HG02885 (cell line): ENCODE measurements at regions not wholly inside any gene's neighbourhood (a gene's known extent, or its start where the extent isn't known, plus 50 kb on each side); places are given as distances from the start of the nearest gene placed in this dataset.

Source experiments
- ATAC-seq: cut with Tn5 transposase; IDR thresholded peaks from one replicate; pipeline ENCODE4 v1.9.1; 2021; ENCODE audit warnings: mild to moderate bottlenecking; ENCODE audit not compliant: unreplicated experiment, poor library complexity

- ATAC-seq, result no peak
These were observed 138.3 kb upstream of the KAZN start for GRCh38 chr1:14460173-14460572.

- no peak for ATAC-seq
These were observed 135.6 kb upstream of the KAZN start for GRCh38 chr1:14462851-14463250.

DNA sequence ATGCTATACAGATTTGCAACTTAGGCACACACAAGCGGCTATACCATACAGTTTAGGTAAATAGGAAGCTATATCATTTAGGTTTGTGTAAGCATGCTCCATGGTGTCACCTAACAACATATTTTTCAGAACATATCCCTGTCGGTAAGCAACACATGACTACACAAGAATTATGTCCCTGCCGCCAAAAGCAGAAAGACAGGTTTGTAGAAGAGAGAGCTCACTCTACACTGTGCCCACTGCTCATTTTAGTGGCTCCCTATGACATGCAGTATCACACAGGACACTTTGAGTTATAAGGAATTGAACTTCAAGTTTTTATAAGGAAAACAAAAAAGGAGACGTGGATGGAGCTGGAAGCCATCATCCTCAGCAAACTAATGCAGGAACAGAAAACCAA is 132.5 kb upstream of the KAZN start:
- no peak for ATAC-seq

GRCh38 chr1:14467112-14467511 is 131.4 kb upstream of the KAZN start:
- no peak for ATAC-seq

DNA sequence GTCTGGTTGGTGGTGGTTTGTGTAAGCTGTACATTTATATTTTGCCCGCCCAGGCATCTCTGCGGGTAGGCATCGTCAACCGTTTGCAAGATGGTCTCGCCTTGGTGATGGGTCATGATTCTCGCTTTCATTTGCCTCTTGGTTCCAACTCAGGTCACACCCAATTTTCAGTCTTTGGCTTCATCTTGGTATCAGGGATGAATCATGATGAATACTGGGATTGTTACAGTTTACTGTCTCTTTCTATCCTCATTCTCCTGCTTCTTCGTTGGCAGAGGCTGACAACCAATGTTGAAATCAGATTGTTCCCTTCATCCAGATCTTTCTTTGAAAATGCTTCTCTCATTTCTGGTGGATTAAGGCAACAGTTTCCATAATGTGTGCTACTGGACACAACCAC is 129.7 kb upstream of the KAZN start:
- ATAC-seq, result no peak

DNA sequence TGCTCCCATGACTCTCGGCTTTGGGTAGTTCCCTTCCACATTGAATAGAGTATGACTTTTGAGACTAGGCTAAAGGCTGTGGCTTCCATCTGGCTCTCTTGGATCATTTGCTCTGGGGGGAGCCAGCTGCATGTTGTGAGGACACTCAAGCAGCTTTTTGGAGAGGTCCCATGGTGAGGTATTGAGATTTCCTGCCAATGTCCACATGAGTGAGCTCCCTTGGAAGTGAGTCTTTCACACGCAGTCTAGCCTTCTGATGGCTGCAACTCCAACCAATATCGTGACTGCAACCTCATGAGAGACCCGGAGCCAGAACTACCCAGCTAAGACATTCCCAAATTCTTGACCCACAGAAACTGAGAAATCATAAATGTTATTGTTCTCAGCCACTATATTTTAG is 127.7 kb upstream of the KAZN start:
- ATAC-seq, result no peak

DNA sequence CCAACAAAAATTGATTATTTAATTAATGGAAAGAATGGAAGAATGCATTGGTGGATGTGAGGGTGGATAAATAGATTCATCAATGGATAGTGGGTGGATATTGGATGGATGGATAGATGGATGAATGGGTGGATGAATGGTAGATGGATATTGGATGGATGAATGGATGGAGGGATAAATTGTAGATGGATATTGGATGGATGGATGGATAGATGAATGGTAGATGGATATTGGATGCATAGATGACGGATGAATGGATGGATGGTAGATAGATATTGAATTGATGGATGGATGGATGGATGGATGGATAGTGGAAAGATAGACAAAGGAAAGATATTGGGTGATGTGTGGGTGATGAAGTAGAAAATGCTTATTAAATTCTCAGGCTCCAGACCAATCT is 123.6 kb upstream of the KAZN start:
- ATAC-seq, result no peak

DNA sequence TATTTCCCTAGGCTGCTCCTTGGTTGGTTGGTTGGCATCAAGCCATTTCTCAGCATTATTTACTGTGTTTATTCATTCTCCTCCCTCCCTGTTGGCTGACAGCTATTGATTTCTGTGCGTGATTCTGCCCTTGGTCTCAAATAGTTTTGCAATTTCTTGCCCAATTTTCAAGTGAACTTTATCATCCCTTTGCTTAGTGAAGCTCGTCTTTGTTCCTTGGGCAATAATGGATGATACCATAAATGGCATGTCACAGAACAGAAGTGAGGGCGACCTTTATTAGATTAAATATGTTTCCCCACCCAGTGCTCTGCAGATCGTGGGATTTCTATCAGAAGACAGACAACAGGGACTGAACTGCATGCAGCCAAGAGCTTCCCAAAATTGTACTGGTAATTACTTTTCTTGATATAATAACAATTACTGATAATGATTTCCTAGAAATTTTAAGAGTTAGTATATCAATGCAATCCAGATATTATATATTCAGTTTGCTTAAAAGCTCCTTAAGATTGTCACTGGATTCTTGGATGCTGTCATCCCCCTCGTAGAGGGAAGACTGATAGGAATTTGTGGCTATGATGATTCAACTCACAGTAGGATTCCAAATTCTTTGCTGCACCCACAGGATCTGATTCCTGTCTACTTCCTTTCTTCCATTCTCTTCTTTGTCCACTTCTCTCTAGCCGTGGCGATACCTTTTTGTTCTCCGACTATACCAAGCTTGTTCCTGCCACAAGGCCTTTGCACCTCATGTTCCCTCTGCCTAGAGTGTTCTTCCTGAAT is 122.1 kb upstream of the KAZN start:
- ATAC-seq, result no peak

DNA sequence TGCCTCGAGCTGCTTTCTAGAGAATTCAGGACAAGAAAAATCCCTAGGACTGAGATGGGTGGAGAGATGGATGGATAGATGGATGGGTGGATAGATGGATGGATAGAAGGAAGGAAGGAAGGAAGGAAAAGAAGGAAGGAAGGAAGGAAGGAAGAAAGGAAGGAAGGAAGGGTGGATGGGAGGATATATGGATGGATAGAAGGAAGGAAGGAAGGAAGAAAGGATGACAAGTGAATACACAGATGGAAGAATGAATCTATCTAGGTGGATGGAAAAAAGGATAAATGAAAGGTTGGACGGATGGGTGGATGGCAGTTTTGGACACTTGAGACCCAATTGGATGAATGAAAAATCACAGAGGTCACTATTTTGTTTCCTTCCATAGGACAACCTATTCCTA is 120.4 kb upstream of the KAZN start:
- no peak for ATAC-seq

DNA sequence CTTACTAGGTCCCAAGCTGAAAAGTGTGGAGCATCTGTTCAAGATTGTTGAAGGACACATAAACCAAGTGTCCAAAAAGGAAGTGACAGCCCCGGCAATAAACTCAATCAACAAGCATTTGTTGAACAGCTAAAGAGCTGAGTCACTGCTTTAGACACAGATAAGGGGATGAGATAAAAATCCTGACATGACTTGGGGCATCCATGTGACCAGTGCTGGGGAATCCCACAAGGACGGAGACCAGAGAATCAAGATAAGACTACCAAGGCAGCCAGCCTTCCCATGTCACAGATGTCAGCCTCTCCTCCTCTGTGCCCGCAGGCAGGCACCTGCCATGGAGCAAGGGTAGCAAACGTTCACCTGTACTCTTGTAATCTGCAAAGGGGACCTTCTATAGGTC is 118.6 kb upstream of the KAZN start:
- ATAC-seq, result no peak

DNA sequence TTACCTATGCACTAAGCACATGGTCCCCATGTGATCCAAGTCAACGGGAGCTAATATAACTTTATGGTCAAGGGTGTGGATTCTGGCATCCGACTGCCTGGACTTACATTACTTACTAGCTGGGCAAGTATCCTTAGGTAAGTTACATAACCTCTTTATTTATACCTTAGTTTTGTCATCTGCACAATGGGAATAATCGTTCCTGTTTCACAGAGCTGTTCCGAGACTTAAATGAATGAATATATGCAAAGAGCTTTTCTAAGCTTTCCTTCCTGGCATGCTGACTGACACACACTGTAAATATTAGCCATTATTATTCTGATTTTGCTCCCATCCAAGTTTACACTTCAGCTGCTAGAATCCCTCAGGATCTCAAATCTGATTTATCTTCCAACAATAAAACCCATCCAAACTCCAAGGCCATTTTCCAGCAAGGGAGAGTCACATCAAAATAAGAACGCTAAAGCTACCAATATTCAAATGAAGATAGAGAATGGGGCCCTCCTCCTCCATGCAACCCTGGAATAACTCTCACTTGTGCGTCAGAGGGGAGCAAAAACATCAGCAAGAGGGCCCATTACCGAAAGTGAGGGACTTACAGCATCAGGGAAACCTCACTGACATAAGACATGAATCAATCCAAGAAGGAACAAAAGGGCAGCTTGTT is 115.6 kb upstream of the KAZN start:
- ATAC-seq, result no peak

- ATAC-seq, result no peak
These were observed 113.2 kb upstream of the KAZN start for GRCh38 chr1:14485285-14485684.

DNA sequence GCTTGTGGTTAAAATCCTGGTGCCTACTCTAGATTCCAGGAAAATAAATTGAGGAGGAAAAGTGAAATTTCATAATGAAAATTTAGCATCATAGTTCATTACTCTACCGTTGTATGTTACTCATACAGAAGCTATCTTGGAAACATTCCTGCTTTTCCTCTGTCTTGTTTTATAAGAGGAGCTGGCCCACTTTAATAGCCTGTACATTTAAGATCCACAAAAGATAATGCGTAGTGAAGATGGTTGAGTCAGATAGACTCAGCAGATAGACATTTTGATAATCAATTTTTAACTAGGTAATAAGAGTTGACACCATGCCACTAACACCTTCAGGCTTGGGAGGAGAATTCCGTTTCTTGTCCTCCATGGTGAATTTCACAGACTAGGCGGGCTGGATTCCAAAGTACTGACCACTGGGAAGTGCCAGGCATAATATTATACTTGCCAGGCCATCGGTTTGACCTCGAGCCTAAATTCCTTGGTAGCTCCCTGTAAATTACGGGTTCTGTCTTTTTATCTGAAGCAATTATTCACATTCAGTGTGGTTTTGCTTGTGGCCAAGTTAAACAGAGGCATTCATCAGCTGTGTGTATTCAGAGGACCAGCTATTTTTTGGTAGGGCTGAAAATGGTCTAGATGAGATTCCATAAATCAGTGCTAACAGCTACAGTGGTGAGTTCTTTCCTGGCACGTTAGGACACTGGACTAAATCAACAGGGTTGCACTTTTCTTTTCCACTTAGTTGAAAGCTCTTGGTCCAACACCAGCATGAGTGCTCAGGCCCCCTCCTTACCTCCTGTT is 111.9 kb upstream of the KAZN start:
- ATAC-seq, result no peak

GRCh38 chr1:14487671-14488070 is 110.8 kb upstream of the KAZN start:
- ATAC-seq, result no peak

- ATAC-seq, result no peak
These were observed 103.6 kb upstream of the KAZN start for GRCh38 chr1:14494911-14495310.

- ATAC-seq, result no peak
These were observed 103.1 kb upstream of the KAZN start for GRCh38 chr1:14495381-14495780.

GRCh38 chr1:14495996-14496395 is 102.5 kb upstream of the KAZN start:
- no peak for ATAC-seq

GRCh38 chr1:14498839-14499238 is 99.6 kb upstream of the KAZN start:
- no peak for ATAC-seq

GRCh38 chr1:14499312-14500040 is 99.0 kb upstream of the KAZN start:
- ATAC-seq, result no peak

GRCh38 chr1:14500041-14500440 is 98.4 kb upstream of the KAZN start:
- ATAC-seq, result no peak

DNA sequence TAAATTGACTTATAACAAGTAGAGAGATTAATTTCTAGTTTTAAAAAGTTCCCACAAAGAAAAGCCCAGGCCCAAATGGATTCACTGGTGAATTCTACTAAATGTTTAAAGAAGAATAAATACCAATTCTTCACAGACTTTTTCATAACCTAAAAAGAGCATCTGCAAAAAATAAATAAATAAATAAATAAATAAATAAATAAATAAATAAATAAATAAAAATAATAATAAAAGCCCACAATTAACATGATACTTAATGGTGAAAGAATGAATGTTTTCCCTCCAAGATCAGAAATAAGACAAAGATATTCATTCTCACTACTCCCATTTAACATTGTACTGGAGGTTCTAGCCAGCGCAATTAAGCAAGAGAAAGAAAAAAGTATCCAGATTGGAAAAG is 97.6 kb upstream of the KAZN start:
- no peak for ATAC-seq
